ENCODE measurements at regions not wholly inside any gene's neighbourhood (a gene's known extent, or its start where the extent isn't known, plus 50 kb on each side); places are given as distances from the start of the nearest gene placed in this dataset.

DNA sequence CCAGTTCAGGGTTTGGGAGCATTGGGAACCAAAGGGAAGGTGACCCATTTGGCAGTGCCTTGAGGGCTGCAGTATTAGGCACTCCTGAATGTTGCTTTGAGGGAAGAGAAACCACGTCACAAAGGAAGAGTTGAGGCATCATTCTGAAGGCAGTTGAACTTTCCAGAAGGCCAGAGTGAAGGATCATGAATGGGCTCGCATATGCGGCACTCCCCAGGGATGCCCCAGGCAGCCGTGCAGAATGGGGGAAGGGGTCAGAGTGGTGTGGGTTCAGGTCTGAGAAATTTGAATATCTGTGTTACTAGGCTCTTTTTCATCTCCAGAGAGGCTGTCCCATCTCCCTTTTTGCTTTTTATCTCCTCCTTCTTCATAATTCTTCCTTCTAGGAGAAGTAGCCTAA is 60.6 kb upstream of the HMHB1 start:
- H4K20me1 ChIP-seq (ENCODE audit: insufficient read depth), result no peaks in the 10 kb centered on the region
- H3K4me1 ChIP-seq (replicated peaks; ENCODE audit: insufficient read depth), result no peaks in the 10 kb centered on the region
- no peak overlapping the region for H2AFZ ChIP-seq
- no peaks in the 10 kb centered on the region for H3K9me3 ChIP-seq (ENCODE audit: insufficient read depth, low read depth)
- H3K4me2 ChIP-seq, result no peak overlapping the region
- intact Hi-C loops (cut with micrococcal nuclease; ENCODE audit: unreplicated experiment), result no loop called here
- CTCF ChIA-PET, result no interaction called here
- TF ChIP-seq EZH2 (IDR thresholded peaks at IDR 0.05; ENCODE audit: low read depth), result no peak
- TF ChIP-seq, protein P1, sequence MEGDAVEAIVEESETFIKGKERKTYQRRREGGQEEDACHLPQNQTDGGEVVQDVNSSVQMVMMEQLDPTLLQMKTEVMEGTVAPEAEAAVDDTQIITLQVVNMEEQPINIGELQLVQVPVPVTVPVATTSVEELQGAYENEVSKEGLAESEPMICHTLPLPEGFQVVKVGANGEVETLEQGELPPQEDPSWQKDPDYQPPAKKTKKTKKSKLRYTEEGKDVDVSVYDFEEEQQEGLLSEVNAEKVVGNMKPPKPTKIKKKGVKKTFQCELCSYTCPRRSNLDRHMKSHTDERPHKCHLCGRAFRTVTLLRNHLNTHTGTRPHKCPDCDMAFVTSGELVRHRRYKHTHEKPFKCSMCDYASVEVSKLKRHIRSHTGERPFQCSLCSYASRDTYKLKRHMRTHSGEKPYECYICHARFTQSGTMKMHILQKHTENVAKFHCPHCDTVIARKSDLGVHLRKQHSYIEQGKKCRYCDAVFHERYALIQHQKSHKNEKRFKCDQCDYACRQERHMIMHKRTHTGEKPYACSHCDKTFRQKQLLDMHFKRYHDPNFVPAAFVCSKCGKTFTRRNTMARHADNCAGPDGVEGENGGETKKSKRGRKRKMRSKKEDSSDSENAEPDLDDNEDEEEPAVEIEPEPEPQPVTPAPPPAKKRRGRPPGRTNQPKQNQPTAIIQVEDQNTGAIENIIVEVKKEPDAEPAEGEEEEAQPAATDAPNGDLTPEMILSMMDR (conservative IDR thresholded peaks at IDR 0.05), result no peak
- POLR2A ChIA-PET (ENCODE audit: unreplicated experiment), result no interaction called here
- no peak overlapping the region for H3K4me3 ChIP-seq
- no peaks in the 10 kb centered on the region for H3F3A ChIP-seq (ENCODE audit: insufficient read depth, low read depth)
- H3K9me2 ChIP-seq (ENCODE audit: insufficient read depth), result no peaks in the 10 kb centered on the region
- no peaks in the 10 kb centered on the region for H3K36me3 ChIP-seq (ENCODE audit: low read depth)
- BruUV-seq (replicated peaks), result no TSS peak
- H3K79me2 ChIP-seq (ENCODE audit: low read depth), result no peaks in the 10 kb centered on the region
- no peak for DNase-seq
- no peak overlapping the region for H3K27ac ChIP-seq
- H3K27me3 ChIP-seq (ENCODE audit: insufficient read depth, low read depth), result no peaks in the 10 kb centered on the region

DNA sequence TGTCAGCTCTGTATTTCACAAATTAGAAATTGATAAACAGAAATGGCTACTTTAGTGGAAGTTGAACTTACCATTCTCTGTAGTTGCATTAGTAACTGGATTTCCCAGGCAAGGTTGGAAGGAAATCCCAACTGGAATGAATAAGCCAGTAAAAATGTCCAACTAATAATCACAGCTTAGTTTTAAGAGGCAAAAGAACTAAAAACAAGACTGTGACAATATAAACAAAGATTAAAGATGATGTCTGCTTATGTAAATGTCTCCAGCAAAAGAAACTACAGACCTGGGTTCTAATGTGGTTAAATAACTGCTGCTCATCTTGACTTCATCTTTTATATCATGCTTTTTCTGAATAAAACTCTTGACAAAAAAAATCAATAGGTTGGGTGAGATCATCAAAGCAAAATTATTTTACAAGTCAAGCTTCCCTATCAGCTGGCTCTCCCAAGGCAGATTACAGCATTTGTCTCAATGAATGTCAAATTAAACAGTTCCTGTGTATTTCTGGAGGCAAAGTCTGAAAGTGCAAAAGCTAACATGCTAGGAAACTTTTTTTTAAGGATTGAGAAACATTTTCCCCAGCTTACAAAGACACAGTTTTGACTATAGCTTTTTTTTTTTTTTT is 62.3 kb upstream of the HMHB1 start:
- no TSS peak for BruUV-seq (replicated peaks)
- ChIA-PET CTCF (no interaction called here), POLR2A (ENCODE audit: unreplicated experiment) (no interaction called here)
- intact Hi-C loops (cut with micrococcal nuclease; ENCODE audit: unreplicated experiment), result no loop called here
- Histone ChIP-seq H3K79me2 (ENCODE audit: low read depth) (no peaks in the 10 kb centered on the region), H4K20me1 (ENCODE audit: insufficient read depth) (no peaks in the 10 kb centered on the region), H3K27ac (no peak overlapping the region), H3K4me3 (no peak overlapping the region), H3K4me2 (no peak overlapping the region), H3K9me3 (ENCODE audit: insufficient read depth, low read depth) (no peaks in the 10 kb centered on the region), H2AFZ (no peak overlapping the region), H3F3A (ENCODE audit: insufficient read depth, low read depth) (no peaks in the 10 kb centered on the region), H3K36me3 (ENCODE audit: low read depth) (no peaks in the 10 kb centered on the region), H3K4me1 (replicated peaks; ENCODE audit: insufficient read depth) (no peaks in the 10 kb centered on the region), H3K27me3 (ENCODE audit: insufficient read depth, low read depth) (no peaks in the 10 kb centered on the region), H3K9me2 (ENCODE audit: insufficient read depth) (no peaks in the 10 kb centered on the region)
- TF ChIP-seq, protein P1 (conservative IDR thresholded peaks at IDR 0.05), result no peak
- TF ChIP-seq EZH2 (IDR thresholded peaks at IDR 0.05; ENCODE audit: low read depth), result no peak
- no peak for DNase-seq

DNA sequence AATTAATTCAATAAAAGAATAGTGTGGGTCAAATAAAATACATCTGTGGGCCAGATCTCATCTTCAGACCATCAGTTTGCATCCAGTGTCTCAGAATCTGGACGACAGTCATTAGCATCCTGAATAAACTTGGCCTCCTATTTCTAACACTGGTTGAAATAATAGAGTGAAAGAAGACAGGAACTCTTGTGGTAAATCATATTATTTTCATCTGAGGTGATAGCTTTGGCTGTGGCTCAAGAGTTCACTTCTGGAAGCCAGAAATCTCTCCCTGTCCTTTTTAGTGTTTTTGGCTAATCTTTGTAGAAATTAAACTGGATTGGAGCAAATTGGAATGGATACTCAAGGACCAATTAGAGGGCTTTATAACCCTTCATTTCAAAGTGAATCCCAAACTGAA is 63.4 kb upstream of the HMHB1 start:
- Histone ChIP-seq H3K4me1 (replicated peaks; ENCODE audit: insufficient read depth) (no peaks in the 10 kb centered on the region), H3K27me3 (ENCODE audit: insufficient read depth, low read depth) (no peaks in the 10 kb centered on the region), H3K4me2 (no peak overlapping the region), H3K9me2 (ENCODE audit: insufficient read depth) (no peaks in the 10 kb centered on the region), H3K79me2 (ENCODE audit: low read depth) (no peaks in the 10 kb centered on the region), H3K27ac (no peak overlapping the region), H3K36me3 (ENCODE audit: low read depth) (no peaks in the 10 kb centered on the region), H3K4me3 (no peak overlapping the region), H2AFZ (no peak overlapping the region), H3F3A (ENCODE audit: insufficient read depth, low read depth) (no peaks in the 10 kb centered on the region), H4K20me1 (ENCODE audit: insufficient read depth) (no peaks in the 10 kb centered on the region), H3K9me3 (ENCODE audit: insufficient read depth, low read depth) (no peaks in the 10 kb centered on the region)
- DNase-seq, result no peak
- TF ChIP-seq, protein P1 (conservative IDR thresholded peaks at IDR 0.05), result no peak
- ChIA-PET CTCF (no interaction called here), POLR2A (ENCODE audit: unreplicated experiment) (interaction anchor here (0.7 kb wide), 1 partner anchor 615 kb away, joined by 3 read pairs; no protein-coding TSS in a partner anchor)
- intact Hi-C loops (cut with micrococcal nuclease; ENCODE audit: unreplicated experiment), result no loop called here
- BruUV-seq (replicated peaks), result no TSS peak

Data from PC-9 (cell line).